ENCODE measurements at regions not wholly inside any gene's neighbourhood (a gene's known extent, or its start where the extent isn't known, plus 50 kb on each side); places are given as distances from the start of the nearest gene placed in this dataset.

DNA sequence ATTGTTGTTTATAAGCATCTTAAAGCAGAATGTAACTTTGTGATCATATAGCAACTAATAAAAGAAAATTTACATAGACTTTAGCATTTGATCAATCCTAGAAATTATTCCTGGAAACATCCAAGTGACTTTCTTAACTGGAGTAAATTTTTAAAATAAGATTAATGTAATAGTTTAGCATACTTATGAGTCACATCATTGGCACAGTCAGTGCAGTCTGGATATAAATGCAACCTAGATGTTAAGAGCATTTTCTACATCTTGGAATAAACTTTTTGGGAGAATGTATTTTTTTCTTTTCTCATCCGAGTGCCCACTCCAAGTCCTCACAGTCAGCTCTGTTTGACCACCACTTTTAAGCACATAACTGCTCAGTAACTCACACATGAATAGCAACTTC, 324.6 kb upstream of the PLSCR5 start:
- ChIA-PET POLR2A (no interaction called here), CTCF (no interaction called here), SMC1A (ENCODE audit: uncharacterized antibody, unreplicated experiment) (interaction anchor here (1.6 kb wide), 1 partner anchor 36 kb away, joined by 3 read pairs; no protein-coding TSS in a partner anchor), RAD21 (ENCODE audit: unreplicated experiment) (no interaction called here)
- Histone ChIP-seq H3K4me1 (ENCODE audit: control insufficient read depth, insufficient read depth, low read length) (no peaks in the 10 kb centered on the region), H3K27ac (ENCODE audit: control insufficient read depth, insufficient read depth) (no peak overlapping the region), H3K9ac (ENCODE audit: control insufficient read depth, insufficient read depth, low read length) (no peak overlapping the region), H3K27me3 (replicated peaks in 1 of 2; ENCODE audit: control insufficient read depth in 2 of 2, insufficient read depth in 2 of 2, low read length in 1 of 2) (no peaks in the 10 kb centered on the region), H3K79me2 (ENCODE audit: control insufficient read depth, insufficient read depth, low read length) (no peaks in the 10 kb centered on the region), H4K20me1 (ENCODE audit: control insufficient read depth, insufficient read depth) (no peaks in the 10 kb centered on the region), H3K4me3 (no peak overlapping the region), H2AFZ (ENCODE audit: control insufficient read depth, low read depth, low read length) (no peak overlapping the region), H3K4me2 (ENCODE audit: control insufficient read depth, insufficient read depth) (no peak overlapping the region), H3K9me3 (replicated peaks; ENCODE audit: control insufficient read depth, insufficient read depth, low read length) (no peaks in the 10 kb centered on the region), H3K36me3 (ENCODE audit: control insufficient read depth in 2 of 2, insufficient read depth in 2 of 2, low read length in 1 of 2) (no peaks in the 10 kb centered on the region)
- no TSS peak for BruUV-seq (replicated peaks)
- FAIRE-seq (no peak), DNase-seq (ENCODE audit: low read depth, low spot score) (no peak), ATAC-seq (no peak)
- intact Hi-C loops (cut with micrococcal nuclease; ENCODE audit: unreplicated experiment): no loop called here
- WGBS (ENCODE audit: insufficient coverage, insufficient replicate concordance, low lambda C conversion rate, missing lambda C conversion rate): 0% methylated on average over 1 of the region's 1 CpG
- no peak for TF ChIP-seq TBL1XR1 (IDR thresholded peaks at IDR 0.05; ENCODE audit: low read depth, low read length)
- TF ChIP-seq ZBTB4 (CRISPR knock-in tag; IDR thresholded peaks at IDR 0.05): no peak
- no peak for TF ChIP-seq CHD4 (IDR thresholded peaks at IDR 0.05)
- TF ChIP-seq ZNF384 (IDR thresholded peaks at IDR 0.05; ENCODE audit: borderline replicate concordance, low read depth, low read length): no peak
- no peak for TF ChIP-seq YBX1 (IDR thresholded peaks at IDR 0.05)
- no peak for TF ChIP-seq PKNOX1 (IDR thresholded peaks at IDR 0.05)
- no peak for TF ChIP-seq SPI1 (IDR thresholded peaks at IDR 0.05; ENCODE audit: borderline replicate concordance, insufficient read depth, low read depth, low read length)
- no peak for TF ChIP-seq MXI1 (IDR thresholded peaks at IDR 0.05; ENCODE audit: low read depth, low read length)
- no peak for TF ChIP-seq TARDBP (IDR thresholded peaks at IDR 0.05; ENCODE audit: borderline replicate concordance)
- TF ChIP-seq MYB (IDR thresholded peaks at IDR 0.05; ENCODE audit: borderline replicate concordance, low read depth, low read length): no peak
- TF ChIP-seq, protein P1, sequence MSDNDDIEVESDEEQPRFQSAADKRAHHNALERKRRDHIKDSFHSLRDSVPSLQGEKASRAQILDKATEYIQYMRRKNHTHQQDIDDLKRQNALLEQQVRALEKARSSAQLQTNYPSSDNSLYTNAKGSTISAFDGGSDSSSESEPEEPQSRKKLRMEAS (IDR thresholded peaks at IDR 0.05; ENCODE audit: low read depth, low read length): no peak
- TF ChIP-seq EED (IDR thresholded peaks at IDR 0.05; ENCODE audit: low read depth): no peak
- no peak for TF ChIP-seq MTA2 (IDR thresholded peaks at IDR 0.05; ENCODE audit: low read depth)
- no peak for TF ChIP-seq SREBF1 (IDR thresholded peaks at IDR 0.05; ENCODE audit: low read length)
- no peak for TF ChIP-seq ZSCAN29 (IDR thresholded peaks at IDR 0.05)
- TF ChIP-seq HDGF (IDR thresholded peaks at IDR 0.05): no peak
- in situ Hi-C loops (cut with MboI): no loop called here
